GM12873 (cell line): ENCODE measurements at regions not wholly inside any gene's neighbourhood (a gene's known extent, or its start where the extent isn't known, plus 50 kb on each side); places are given as distances from the start of the nearest gene placed in this dataset.

Experiments used
- TF ChIP-seq, protein P1 (sequence below): IDR thresholded peaks from 2 replicates; pipeline ENCODE4 v1.5.1; 2012; ENCODE audit warnings: low read depth, mild to moderate bottlenecking, moderate library complexity, low read length, control low read depth; ENCODE audit not compliant: insufficient read depth; ENCODE audit errors: missing control alignments

- TF ChIP-seq, protein P1, sequence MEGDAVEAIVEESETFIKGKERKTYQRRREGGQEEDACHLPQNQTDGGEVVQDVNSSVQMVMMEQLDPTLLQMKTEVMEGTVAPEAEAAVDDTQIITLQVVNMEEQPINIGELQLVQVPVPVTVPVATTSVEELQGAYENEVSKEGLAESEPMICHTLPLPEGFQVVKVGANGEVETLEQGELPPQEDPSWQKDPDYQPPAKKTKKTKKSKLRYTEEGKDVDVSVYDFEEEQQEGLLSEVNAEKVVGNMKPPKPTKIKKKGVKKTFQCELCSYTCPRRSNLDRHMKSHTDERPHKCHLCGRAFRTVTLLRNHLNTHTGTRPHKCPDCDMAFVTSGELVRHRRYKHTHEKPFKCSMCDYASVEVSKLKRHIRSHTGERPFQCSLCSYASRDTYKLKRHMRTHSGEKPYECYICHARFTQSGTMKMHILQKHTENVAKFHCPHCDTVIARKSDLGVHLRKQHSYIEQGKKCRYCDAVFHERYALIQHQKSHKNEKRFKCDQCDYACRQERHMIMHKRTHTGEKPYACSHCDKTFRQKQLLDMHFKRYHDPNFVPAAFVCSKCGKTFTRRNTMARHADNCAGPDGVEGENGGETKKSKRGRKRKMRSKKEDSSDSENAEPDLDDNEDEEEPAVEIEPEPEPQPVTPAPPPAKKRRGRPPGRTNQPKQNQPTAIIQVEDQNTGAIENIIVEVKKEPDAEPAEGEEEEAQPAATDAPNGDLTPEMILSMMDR: no peak
These were observed 50.2 kb upstream of the PODXL start for GRCh38 chr7:131606346-131607290.
